ENCODE measurements at regions not wholly inside any gene's neighbourhood (a gene's known extent, or its start where the extent isn't known, plus 50 kb on each side); places are given as distances from the start of the nearest gene placed in this dataset.

DNA sequence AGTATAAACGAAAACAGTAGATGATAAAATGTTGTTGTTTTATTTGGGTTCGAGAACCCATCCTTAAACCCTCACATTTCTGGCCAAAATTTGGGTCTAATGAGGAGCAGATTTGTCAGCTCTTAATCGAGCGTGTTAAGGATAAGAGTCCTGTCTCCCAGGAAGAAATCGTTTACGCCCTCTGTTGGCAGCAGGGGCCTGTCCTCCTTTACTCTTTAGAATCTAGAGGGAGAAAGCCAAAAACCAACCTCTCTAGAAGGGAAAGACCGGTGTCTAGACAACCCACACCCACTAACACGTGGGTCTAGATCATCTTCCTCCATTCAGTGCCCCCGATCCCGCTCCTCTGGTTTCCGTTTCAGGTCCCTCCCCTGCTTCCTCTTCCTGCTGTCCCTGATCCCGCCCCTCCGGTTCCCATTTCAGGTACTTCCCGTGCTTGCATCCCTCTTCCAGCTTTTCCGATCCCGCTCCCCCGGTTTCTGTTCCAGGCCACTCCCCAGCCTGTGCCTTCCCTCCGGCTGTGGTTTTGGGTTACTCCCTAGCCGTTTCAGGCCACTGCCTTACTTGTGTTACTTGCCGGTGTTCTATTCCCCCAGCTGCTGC is 339.1 kb downstream of the PAPSS1 start:
- TF ChIP-seq, protein P1, sequence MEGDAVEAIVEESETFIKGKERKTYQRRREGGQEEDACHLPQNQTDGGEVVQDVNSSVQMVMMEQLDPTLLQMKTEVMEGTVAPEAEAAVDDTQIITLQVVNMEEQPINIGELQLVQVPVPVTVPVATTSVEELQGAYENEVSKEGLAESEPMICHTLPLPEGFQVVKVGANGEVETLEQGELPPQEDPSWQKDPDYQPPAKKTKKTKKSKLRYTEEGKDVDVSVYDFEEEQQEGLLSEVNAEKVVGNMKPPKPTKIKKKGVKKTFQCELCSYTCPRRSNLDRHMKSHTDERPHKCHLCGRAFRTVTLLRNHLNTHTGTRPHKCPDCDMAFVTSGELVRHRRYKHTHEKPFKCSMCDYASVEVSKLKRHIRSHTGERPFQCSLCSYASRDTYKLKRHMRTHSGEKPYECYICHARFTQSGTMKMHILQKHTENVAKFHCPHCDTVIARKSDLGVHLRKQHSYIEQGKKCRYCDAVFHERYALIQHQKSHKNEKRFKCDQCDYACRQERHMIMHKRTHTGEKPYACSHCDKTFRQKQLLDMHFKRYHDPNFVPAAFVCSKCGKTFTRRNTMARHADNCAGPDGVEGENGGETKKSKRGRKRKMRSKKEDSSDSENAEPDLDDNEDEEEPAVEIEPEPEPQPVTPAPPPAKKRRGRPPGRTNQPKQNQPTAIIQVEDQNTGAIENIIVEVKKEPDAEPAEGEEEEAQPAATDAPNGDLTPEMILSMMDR (IDR thresholded peaks at IDR 0.05; ENCODE audit: insufficient read depth, low read length) = no peak
- no peak for TF ChIP-seq REST (IDR thresholded peaks at IDR 0.05; ENCODE audit: insufficient replicate concordance, low read depth)
- TF ChIP-seq POLR2AphosphoS5 (IDR thresholded peaks at IDR 0.05; ENCODE audit: low read depth) = no peak
